CD4-positive, alpha-beta T cell (primary cell): ENCODE measurements at regions not wholly inside any gene's neighbourhood (a gene's known extent, or its start where the extent isn't known, plus 50 kb on each side); places are given as distances from the start of the nearest gene placed in this dataset.

Experiments
- ATAC-seq: fragments of 200-7000 bp; cut with Tn5 transposase; one replicate; pipeline ENCODE4 v1.10.0; 2022; ENCODE audit warnings: mild to moderate bottlenecking; ENCODE audit not compliant: poor library complexity
- CTCF ChIA-PET: fragments of 350-600 bp; sonication (Branson Sonifier 250); formaldehyde crosslinking; loops from one replicate; lab custom pipeline; 2021; ENCODE audit warnings: antibody characterized with exemption, inconsistent platforms; lab: Charles Lee
- POLR2A ChIA-PET: fragments of 350-600 bp; sonication (Branson Sonifier 250); formaldehyde crosslinking; loops from one replicate; lab custom pipeline; 2021; ENCODE audit warnings: antibody characterized with exemption, inconsistent platforms; lab: Charles Lee
- DNase-seq, 14 experiments: peaks; one replicate each; pipeline ENCODE4 v3.0.0-alpha.2; 2013 to 2020; ENCODE audit warnings: mixed read lengths in 2 of 14
- H3K27ac ChIP-seq, 2 donors: one replicate each; pipeline versions ENCODE4 v1.5.1 to v1.7.0; 2013; ENCODE audit warnings: low read length in 2 of 2, low read depth in 1 of 2, mild to moderate bottlenecking in 1 of 2
- H3K27me3 ChIP-seq, 2 experiments: 1 replicate in 1 of 2; 2 replicates in 1 of 2; pipeline versions ENCODE4 v1.6.1 to v1.7.0; 2013; ENCODE audit warnings: low read length in 2 of 2, control low read depth in 1 of 2, mild to moderate bottlenecking in 1 of 2, moderate library complexity in 1 of 2; ENCODE audit not compliant: insufficient read depth in 2 of 2, control insufficient read depth in 1 of 2
- H3K36me3 ChIP-seq: one replicate; pipeline ENCODE4 v1.6.1; 2013; ENCODE audit warnings: low read length, control low read depth; ENCODE audit not compliant: insufficient read depth
- H3K4me1 ChIP-seq: one replicate; pipeline ENCODE4 v1.6.1; 2013; ENCODE audit warnings: low read length, control low read depth; ENCODE audit not compliant: insufficient read depth
- H3K4me3 ChIP-seq: one replicate; pipeline ENCODE4 v1.5.1; 2013; ENCODE audit warnings: mild to moderate bottlenecking, low read length, moderate library complexity
- H3K9me3 ChIP-seq, 2 experiments: 1 replicate in 1 of 2; 2 replicates in 1 of 2; pipeline versions ENCODE4 v1.6.1 to v1.7.0; 2013; ENCODE audit warnings: low read length in 2 of 2, mild to moderate bottlenecking in 2 of 2, control low read depth in 1 of 2, moderate library complexity in 1 of 2; ENCODE audit not compliant: control insufficient read depth in 1 of 2, insufficient read depth in 1 of 2
- H3K27ac Mint-ChIP-seq: one replicate; pipeline ENCODE4 v1.8.0; 2020; ENCODE audit warnings: mixed read lengths
- H3K27me3 Mint-ChIP-seq: one replicate; pipeline ENCODE4 v1.8.0; 2021; ENCODE audit warnings: mixed read lengths
- H3K36me3 Mint-ChIP-seq: one replicate; pipeline ENCODE4 v1.8.0; 2021; ENCODE audit warnings: low read depth, mixed read lengths
- H3K4me1 Mint-ChIP-seq: one replicate; pipeline ENCODE4 v1.8.0; 2021; ENCODE audit warnings: low read depth, mixed read lengths
- H3K4me3 Mint-ChIP-seq: one replicate; pipeline ENCODE4 v1.8.0; 2020; ENCODE audit warnings: mild to moderate bottlenecking, mixed read lengths
- H3K9me3 Mint-ChIP-seq: one replicate; pipeline ENCODE4 v1.8.0; 2020; ENCODE audit warnings: mixed read lengths
- intact Hi-C, 2 experiments: fragments of 100-400 bp; cut with DNase I in 1 of 2; cut with micrococcal nuclease in 1 of 2; formaldehyde crosslinking; loops; one replicate each; pipeline versions ENCODE4 v1.15.1 to v1.9.0; 2023 to 2025; cut with DNase I, micrococcal nuclease
- TF ChIP-seq, protein P1 (sequence below): fragments of 200-600 bp; IDR thresholded peaks from one replicate; pipeline ENCODE4 v1.8.0; 2022; ENCODE audit warnings: antibody characterized with exemption, mild to moderate bottlenecking

DNA sequence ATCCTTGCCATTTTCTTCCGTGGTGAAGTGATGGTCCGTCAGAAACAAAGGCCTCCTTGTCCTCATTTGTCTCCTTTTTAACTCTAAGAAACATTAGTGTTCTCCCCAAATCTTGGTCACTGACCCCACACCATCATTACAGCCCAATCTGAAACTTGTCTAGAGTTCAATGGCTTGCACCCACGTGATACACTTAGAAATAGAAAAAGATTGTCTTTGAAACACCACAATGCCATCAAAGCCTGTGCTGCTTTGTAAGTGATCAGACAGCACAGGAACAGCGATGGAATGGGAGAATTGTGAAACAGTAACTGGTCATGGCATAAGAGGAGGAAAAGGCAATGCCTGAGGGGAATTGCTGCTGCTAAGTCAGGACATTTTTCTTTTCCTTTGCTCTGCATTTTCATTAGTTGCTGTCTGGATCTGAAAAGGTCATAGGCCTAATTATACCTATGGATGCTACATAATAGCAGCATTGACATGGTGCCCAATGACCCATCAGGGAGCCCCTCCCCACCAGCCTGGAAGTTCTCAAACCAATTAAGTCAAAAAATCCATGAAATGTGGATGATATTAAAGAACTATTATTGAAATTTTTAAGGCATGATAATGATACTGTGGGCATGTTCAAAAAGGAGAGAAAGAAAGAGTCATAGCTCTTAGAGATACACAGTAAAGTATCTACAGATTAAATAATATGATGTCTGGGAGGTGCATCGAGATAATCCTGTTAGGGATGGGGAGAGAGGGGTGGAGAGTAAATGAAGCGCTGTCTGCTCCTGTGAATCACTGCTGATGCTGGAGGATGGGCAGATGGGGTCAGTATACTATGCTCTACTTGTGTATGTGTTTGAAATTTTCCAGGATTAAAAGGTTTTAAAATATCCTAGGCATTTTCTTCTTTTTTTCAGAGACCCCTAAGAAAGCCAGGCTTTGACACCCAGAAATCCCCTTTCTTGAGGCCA is 83.6 kb downstream of the ENC1 start:
- Mint-ChIP-seq H3K27ac (no peak overlapping the region), H3K36me3 (no peaks in the 10 kb centered on the region), H3K27me3 (no peaks in the 10 kb centered on the region), H3K4me3 (no peak overlapping the region), H3K9me3 (peaks cover 4% of the 10 kb centered on the region), H3K4me1 (no peaks in the 10 kb centered on the region)
- Histone ChIP-seq H3K4me1 (no peaks in the 10 kb centered on the region), H3K4me3 (no peak overlapping the region), H3K27ac (no peak overlapping the region), H3K9me3 (no peaks in the 10 kb centered on the region), H3K27me3 (no peaks in the 10 kb centered on the region), H3K36me3 (no peaks in the 10 kb centered on the region)
- ChIA-PET CTCF (no interaction called here), POLR2A (no interaction called here)
- intact Hi-C loops: no loop called here
- TF ChIP-seq, protein P1, sequence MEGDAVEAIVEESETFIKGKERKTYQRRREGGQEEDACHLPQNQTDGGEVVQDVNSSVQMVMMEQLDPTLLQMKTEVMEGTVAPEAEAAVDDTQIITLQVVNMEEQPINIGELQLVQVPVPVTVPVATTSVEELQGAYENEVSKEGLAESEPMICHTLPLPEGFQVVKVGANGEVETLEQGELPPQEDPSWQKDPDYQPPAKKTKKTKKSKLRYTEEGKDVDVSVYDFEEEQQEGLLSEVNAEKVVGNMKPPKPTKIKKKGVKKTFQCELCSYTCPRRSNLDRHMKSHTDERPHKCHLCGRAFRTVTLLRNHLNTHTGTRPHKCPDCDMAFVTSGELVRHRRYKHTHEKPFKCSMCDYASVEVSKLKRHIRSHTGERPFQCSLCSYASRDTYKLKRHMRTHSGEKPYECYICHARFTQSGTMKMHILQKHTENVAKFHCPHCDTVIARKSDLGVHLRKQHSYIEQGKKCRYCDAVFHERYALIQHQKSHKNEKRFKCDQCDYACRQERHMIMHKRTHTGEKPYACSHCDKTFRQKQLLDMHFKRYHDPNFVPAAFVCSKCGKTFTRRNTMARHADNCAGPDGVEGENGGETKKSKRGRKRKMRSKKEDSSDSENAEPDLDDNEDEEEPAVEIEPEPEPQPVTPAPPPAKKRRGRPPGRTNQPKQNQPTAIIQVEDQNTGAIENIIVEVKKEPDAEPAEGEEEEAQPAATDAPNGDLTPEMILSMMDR: no peak
- DNase-seq (no peak), ATAC-seq (no peak)

- H3K4me1 Mint-ChIP-seq: no peaks in the 10 kb centered on the region
- ChIA-PET CTCF (no interaction called here), POLR2A (no interaction called here)
- TF ChIP-seq, protein P1: no peak
- H3K36me3 ChIP-seq: no peaks in the 10 kb centered on the region
- DNase-seq (no peak), ATAC-seq (no peak)
- no peak overlapping the region for H3K4me3 ChIP-seq
- no peaks in the 10 kb centered on the region for H3K36me3 Mint-ChIP-seq
- no peaks in the 10 kb centered on the region for H3K4me1 ChIP-seq
- no peaks in the 10 kb centered on the region for H3K27me3 Mint-ChIP-seq
- H3K27ac ChIP-seq: no peak overlapping the region
- H3K9me3 Mint-ChIP-seq: peaks cover 4% of the 10 kb centered on the region
- intact Hi-C loops: no loop called here
- H3K27me3 ChIP-seq: no peaks in the 10 kb centered on the region
- no peaks in the 10 kb centered on the region for H3K9me3 ChIP-seq
- no peak overlapping the region for H3K27ac Mint-ChIP-seq
- H3K4me3 Mint-ChIP-seq: no peak overlapping the region
These were observed 84.5 kb downstream of the ENC1 start for GRCh38 chr5:74556006-74556405.

DNA sequence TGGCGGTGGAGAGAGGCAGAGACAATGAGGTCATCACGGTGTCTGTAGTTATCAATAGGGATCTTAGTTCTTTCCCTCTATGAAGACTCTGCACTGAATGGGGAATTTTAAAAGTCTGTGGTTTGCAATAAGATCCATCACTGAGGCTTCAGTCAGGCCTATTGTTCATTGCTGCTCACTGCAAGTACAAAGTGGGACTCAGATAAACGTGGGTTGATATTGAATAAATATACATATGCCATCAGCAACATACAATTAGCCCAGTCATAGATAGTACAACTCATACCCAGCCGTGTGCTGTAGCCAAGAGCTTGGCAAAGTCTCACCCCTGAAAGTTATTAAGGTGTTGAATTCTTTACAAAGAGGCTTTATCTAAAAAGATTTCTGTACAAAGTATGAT is 88.4 kb downstream of the ENC1 start:
- TF ChIP-seq, protein P1: no peak
- CTCF ChIA-PET: no interaction called here
- intact Hi-C loops: no loop called here
- Mint-ChIP-seq H3K27me3 (no peaks in the 10 kb centered on the region), H3K4me3 (no peak overlapping the region), H3K9me3 (peaks cover 4% of the 10 kb centered on the region), H3K36me3 (no peaks in the 10 kb centered on the region), H3K4me1 (peaks cover 6% of the 10 kb centered on the region), H3K27ac (no peak overlapping the region)
- Histone ChIP-seq H3K27ac (no peak overlapping the region), H3K9me3 (no peaks in the 10 kb centered on the region), H3K4me1 (no peaks in the 10 kb centered on the region), H3K4me3 (no peak overlapping the region), H3K27me3 (no peaks in the 10 kb centered on the region), H3K36me3 (no peaks in the 10 kb centered on the region)
- ATAC-seq: no peak
- POLR2A ChIA-PET: no interaction called here
- no peak for DNase-seq
